ENCODE measurements at regions not wholly inside any gene's neighbourhood (a gene's known extent, or its start where the extent isn't known, plus 50 kb on each side); places are given as distances from the start of the nearest gene placed in this dataset.

GRCh38 chr2:102893870-102894269 is 132.0 kb downstream of the TMEM182 start:
- WGBS, 2 experiments (ENCODE audit: extremely low coverage in 1 of 2, insufficient coverage in 1 of 2, insufficient read length in 1 of 2, insufficient replicate concordance in 2 of 2, low coverage in 1 of 2, low lambda C conversion rate in 2 of 2, missing lambda C conversion rate in 1 of 2), result 91% methylated on average over 12 of the region's 12 CpGs; no CpG with 5 or more reads in 1 of the 2 experiments
- Histone ChIP-seq H2AK5ac (ENCODE audit: low read depth, low read length) (no peak overlapping the region), H3K4me3 (ENCODE audit: extremely low read depth in 1 of 4, insufficient read depth in 2 of 4, low read depth in 3 of 4, low read length in 4 of 4) (no peak overlapping the region), H3K79me1 (ENCODE audit: low read depth, low read length) (no peaks in the 10 kb centered on the region), H3K4ac (replicated peaks; ENCODE audit: insufficient read length, low read depth, low read length) (no peak overlapping the region), H3K79me2 (ENCODE audit: control insufficient read depth in 1 of 2, insufficient read depth in 2 of 2, low read length in 2 of 2) (no peaks in the 10 kb centered on the region), H3K27me3 (replicated peaks in 1 of 4; ENCODE audit: control insufficient read depth in 3 of 4, extremely low read depth in 1 of 4, insufficient read depth in 3 of 4, low read length in 3 of 4) (no peaks in the 10 kb centered on the region; a peak in 1 of 7 replicates), H3K36me3 (ENCODE audit: control insufficient read depth in 2 of 4, insufficient read depth in 4 of 4, low read length in 3 of 4) (no peaks in the 10 kb centered on the region), H4K8ac (ENCODE audit: extremely low read depth, insufficient read depth, low read length) (no peak overlapping the region), H3K18ac (ENCODE audit: extremely low read depth, low read length) (no peak overlapping the region), H4K91ac (replicated peaks; ENCODE audit: insufficient read length, low read length) (no peak overlapping the region), H3K14ac (ENCODE audit: insufficient read length) (no peak overlapping the region), H3K4me2 (ENCODE audit: insufficient read depth in 1 of 2, low read depth in 2 of 2, low read length in 2 of 2) (no peak overlapping the region), H2BK12ac (ENCODE audit: low read depth, low read length) (no peak overlapping the region), H3K23me2 (ENCODE audit: low read depth, low read length) (no peaks in the 10 kb centered on the region), H3K23ac (ENCODE audit: insufficient read length) (no peak overlapping the region), H4K20me1 (replicated peaks in 1 of 2; ENCODE audit: control insufficient read depth in 1 of 2, insufficient read depth in 2 of 2, low read length in 2 of 2) (peaks cover 0 to 2% of the 10 kb centered on the region in 2 experiments), H4K5ac (ENCODE audit: insufficient read length, low read depth, low read length) (no peak overlapping the region), H3K9ac (replicated peaks in 1 of 4; ENCODE audit: extremely low read depth in 1 of 4, low read depth in 3 of 4, low read length in 3 of 4) (no peak overlapping the region), H2BK5ac (ENCODE audit: low read depth, low read length) (no peak overlapping the region), H2BK15ac (ENCODE audit: low read length) (no peak overlapping the region), H3K27ac (ENCODE audit: low read depth, low read length) (no peak overlapping the region), H2AFZ (ENCODE audit: low read length) (no peak overlapping the region), H3K9me3 (ENCODE audit: insufficient read depth in 2 of 2, low read depth in 1 of 2, low read length in 1 of 2) (no peaks in the 10 kb centered on the region), H2BK120ac (replicated peaks; ENCODE audit: low read depth, low read length) (no peak overlapping the region), H3K4me1 (replicated peaks in 1 of 4; ENCODE audit: control insufficient read depth in 3 of 4, insufficient read depth in 4 of 4, low read length in 3 of 4) (no peaks in the 10 kb centered on the region; a peak in 1 of 7 replicates), H2BK20ac (ENCODE audit: low read length) (no peak overlapping the region), H3K56ac (replicated peaks; ENCODE audit: insufficient read length, low read depth, low read length) (no peak overlapping the region)
- ChIA-PET CTCF (ENCODE audit: partially characterized antibody) (no interaction called here), POLR2A (ENCODE audit: partially characterized antibody) (no interaction called here)
- no peak for FAIRE-seq
- no peak for TF ChIP-seq ATF3 (IDR thresholded peaks at IDR 0.05; ENCODE audit: insufficient read depth, low read depth, low read length)
- no peak for TF ChIP-seq TCF12 (IDR thresholded peaks at IDR 0.05; ENCODE audit: low read depth, low read length)
- no peak for TF ChIP-seq HDAC6 (IDR thresholded peaks at IDR 0.05; ENCODE audit: low read depth, low read length)
- TF ChIP-seq SP2 (IDR thresholded peaks at IDR 0.05; ENCODE audit: low read length), result no peak
- no peak for TF ChIP-seq ZNF274 (IDR thresholded peaks at IDR 0.05; ENCODE audit: borderline replicate concordance, extremely low read depth, low read length)
- no peak for TF ChIP-seq SAP30 (IDR thresholded peaks at IDR 0.05; ENCODE audit: insufficient read depth, insufficient replicate concordance, low read length)
- no peak for TF ChIP-seq SIN3A (conservative IDR thresholded peaks at IDR 0.05 in 1 of 2, IDR thresholded peaks at IDR 0.05 in 1 of 2; ENCODE audit: low read depth in 1 of 2, low read length in 2 of 2)
- TF ChIP-seq SRF (IDR thresholded peaks at IDR 0.05; ENCODE audit: low read depth, low read length), result no peak
- TF ChIP-seq SIRT6 (IDR thresholded peaks at IDR 0.05; ENCODE audit: low read length), result no peak
- TF ChIP-seq CEBPB (IDR thresholded peaks at IDR 0.05; ENCODE audit: low read depth, low read length), result no peak
- TF ChIP-seq RXRA (IDR thresholded peaks at IDR 0.05; ENCODE audit: insufficient read depth, low read depth, low read length), result no peak
- no peak for TF ChIP-seq CTBP2 (IDR thresholded peaks at IDR 0.05; ENCODE audit: borderline replicate concordance, insufficient read depth, insufficient read length, low read length)
- TF ChIP-seq KDM1A (IDR thresholded peaks at IDR 0.05; ENCODE audit: borderline replicate concordance, low read length), result no peak
- DNase-seq (ENCODE audit: low read depth in 1 of 2, low spot score in 2 of 2), result no peak
